ENCODE measurements at regions not wholly inside any gene's neighbourhood (a gene's known extent, or its start where the extent isn't known, plus 50 kb on each side); places are given as distances from the start of the nearest gene placed in this dataset.

GRCh38 chr9:108311745-108312144 is 544.0 kb downstream of the ACTL7B start:
- in situ Hi-C loops (cut with MboI; ENCODE audit: low pct_unique_long_range_greater_than_20kb, low sequenced_read_pairs, unreplicated experiment), result no loop called here
- no peak for DNase-seq (ENCODE audit: low spot score)
- TF ChIP-seq CTCF (IDR thresholded peaks at IDR 0.05; ENCODE audit: extremely low read depth, insufficient read depth, missing control alignments), result no peak

GRCh38 chr9:108310202-108310601 is 545.6 kb downstream of the ACTL7B start:
- no peak for DNase-seq (ENCODE audit: low spot score)
- in situ Hi-C loops (cut with MboI; ENCODE audit: low pct_unique_long_range_greater_than_20kb, low sequenced_read_pairs, unreplicated experiment), result no loop called here
- no peak for TF ChIP-seq CTCF (IDR thresholded peaks at IDR 0.05; ENCODE audit: extremely low read depth, insufficient read depth, missing control alignments)

DNA sequence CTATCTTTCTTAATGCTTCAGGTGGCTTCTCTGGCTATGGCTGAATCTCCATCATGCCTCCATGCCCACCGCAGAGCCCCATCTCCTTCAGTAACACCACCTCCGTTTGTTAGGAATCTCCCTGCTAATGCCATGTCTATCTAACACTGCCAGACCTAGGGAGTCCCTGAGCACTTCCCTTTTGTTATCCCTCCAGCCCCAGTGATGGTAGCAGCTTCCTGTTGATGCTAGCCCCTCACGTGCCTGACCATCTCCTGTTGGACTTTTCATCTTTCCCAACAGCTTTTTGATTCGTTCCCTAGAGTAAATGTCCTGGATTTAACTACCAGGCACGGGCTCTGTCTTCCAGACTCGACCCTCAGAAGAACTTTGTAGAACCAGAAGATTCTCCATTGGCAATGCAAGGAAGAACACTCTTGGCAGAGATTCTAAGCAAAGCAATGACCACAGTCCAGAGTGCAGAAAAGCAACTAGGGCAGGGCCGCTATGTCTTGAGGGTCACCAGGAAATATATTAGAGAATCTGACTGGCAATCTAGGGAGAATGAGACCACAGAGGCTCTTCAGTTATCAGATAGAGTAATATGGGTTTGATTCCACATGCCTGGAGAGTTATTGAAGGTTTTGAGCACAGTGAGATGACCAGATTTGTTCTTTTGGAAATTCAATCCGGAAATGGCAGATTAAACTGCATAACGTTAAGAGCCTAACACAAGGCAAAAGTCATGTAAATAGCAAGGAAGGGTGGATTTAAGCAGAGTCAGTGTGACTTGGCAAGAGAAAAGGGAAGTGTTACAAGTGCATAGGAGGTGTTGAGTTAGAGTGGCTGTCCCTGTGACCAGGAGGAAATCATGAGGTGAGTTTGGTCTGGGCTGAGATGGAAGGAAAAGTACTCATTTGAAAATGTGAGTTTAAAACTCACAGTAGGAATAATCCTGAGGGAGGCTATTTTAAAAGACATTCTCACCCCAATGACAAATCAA is 555.2 kb downstream of the ACTL7B start:
- TF ChIP-seq CTCF (IDR thresholded peaks at IDR 0.05; ENCODE audit: extremely low read depth, insufficient read depth, missing control alignments), result no peak
- in situ Hi-C loops (cut with MboI; ENCODE audit: low pct_unique_long_range_greater_than_20kb, low sequenced_read_pairs, unreplicated experiment), result no loop called here
- DNase-seq (ENCODE audit: low spot score), result no peak

- in situ Hi-C loops (cut with MboI; ENCODE audit: low pct_unique_long_range_greater_than_20kb, low sequenced_read_pairs, unreplicated experiment), result no loop called here
- DNase-seq (ENCODE audit: low spot score), result no peak
- TF ChIP-seq CTCF (IDR thresholded peaks at IDR 0.05; ENCODE audit: extremely low read depth, insufficient read depth, missing control alignments), result no peak
Measured at GRCh38 chr9:108297073-108297472, 558.7 kb downstream of the ACTL7B start.

DNA sequence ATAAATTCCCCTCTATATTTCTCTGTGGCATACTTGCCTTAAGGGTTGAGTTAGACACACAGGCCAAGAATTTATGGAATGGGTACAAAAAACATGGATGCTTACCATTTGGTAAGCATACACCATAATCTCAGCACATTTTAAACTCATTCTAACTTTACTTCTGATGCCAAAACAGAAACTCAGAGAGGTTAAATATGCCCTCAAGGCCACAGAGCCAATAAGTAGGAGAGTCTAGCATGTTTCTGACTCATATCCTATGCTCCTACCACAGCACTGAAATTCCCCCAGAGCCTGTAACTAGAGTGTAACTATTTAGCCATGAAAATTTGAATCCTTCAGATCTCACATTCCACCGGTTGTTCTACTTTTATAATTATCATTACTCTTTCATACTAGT is 559.7 kb downstream of the ACTL7B start:
- TF ChIP-seq CTCF (IDR thresholded peaks at IDR 0.05; ENCODE audit: extremely low read depth, insufficient read depth, missing control alignments), result no peak
- no peak for DNase-seq (ENCODE audit: low spot score)
- in situ Hi-C loops (cut with MboI; ENCODE audit: low pct_unique_long_range_greater_than_20kb, low sequenced_read_pairs, unreplicated experiment), result no loop called here

GRCh38 chr9:108291586-108291932 is 564.2 kb downstream of the ACTL7B start:
- DNase-seq (ENCODE audit: low spot score), result no peak
- in situ Hi-C loops (cut with MboI; ENCODE audit: low pct_unique_long_range_greater_than_20kb, low sequenced_read_pairs, unreplicated experiment), result no loop called here
- no peak for TF ChIP-seq CTCF (IDR thresholded peaks at IDR 0.05; ENCODE audit: extremely low read depth, insufficient read depth, missing control alignments)
